ENCODE measurements at regions not wholly inside any gene's neighbourhood (a gene's known extent, or its start where the extent isn't known, plus 50 kb on each side); places are given as distances from the start of the nearest gene placed in this dataset.

GRCh38 chr7:20510573-20510900, 104.9 kb upstream of the ABCB5 start:
- intact Hi-C loops (cut with micrococcal nuclease): loop anchor here (5.0 to 10.0 kb wide), 2 partner anchors 158 to 796 kb away; no protein-coding TSS in a partner anchor

GRCh38 chr7:20513341-20513740, 102.1 kb upstream of the ABCB5 start:
- H2AFZ ChIP-seq (ENCODE audit: low read length): no peak overlapping the region
- H3K79me2 ChIP-seq (ENCODE audit: low read length): no peaks in the 10 kb centered on the region
- ChIA-PET CTCF (no interaction called here), POLR2A (ENCODE audit: unreplicated experiment) (interaction anchor here (0.6 kb wide), 2 partner anchors 197 to 497 kb away, joined by 4 to 12 read pairs; no protein-coding TSS in a partner anchor)
- no peaks in the 10 kb centered on the region for H4K20me1 ChIP-seq (ENCODE audit: low read length)
- no peaks in the 10 kb centered on the region for H3F3A ChIP-seq (ENCODE audit: low read length, unreplicated experiment)
- H3K4me1 ChIP-seq (ENCODE audit: insufficient read depth, low read length): peaks cover 8% of the 10 kb centered on the region
- H3K4me3 ChIP-seq (ENCODE audit: low read length): no peak overlapping the region
- H3K36me3 ChIP-seq (ENCODE audit: low read depth, low read length): no peaks in the 10 kb centered on the region
- H3K27me3 ChIP-seq (ENCODE audit: low read length): no peaks in the 10 kb centered on the region
- H3K9me2 ChIP-seq (replicated peaks; ENCODE audit: low read length): no peaks in the 10 kb centered on the region
- no peak for TF ChIP-seq EZH2phosphoT487 (IDR thresholded peaks at IDR 0.05; ENCODE audit: borderline replicate concordance, low read length)
- TF ChIP-seq EZH2 (IDR thresholded peaks at IDR 0.05; ENCODE audit: low read length, unreplicated experiment): no peak
- H3K4me2 ChIP-seq (ENCODE audit: low read length): no peak overlapping the region
- ATAC-seq (no peak), DNase-seq (no peak)
- no TSS peak for BruUV-seq (replicated peaks)
- intact Hi-C loops (cut with micrococcal nuclease): loop anchor here (5.0 to 10.0 kb wide), 2 partner anchors 161 to 799 kb away; no protein-coding TSS in a partner anchor
- H3K9me3 ChIP-seq (ENCODE audit: low read length): no peaks in the 10 kb centered on the region
- no peak overlapping the region for H3K27ac ChIP-seq (ENCODE audit: low read length)
- no peak overlapping the region for H3K9ac ChIP-seq (ENCODE audit: low read length)

More at GRCh38 chr7:20510573-20510900, 104.9 kb upstream of the ABCB5 start:
- Histone ChIP-seq H3K79me2 (ENCODE audit: low read length) (no peaks in the 10 kb centered on the region), H3K4me3 (ENCODE audit: low read length) (no peak overlapping the region), H4K20me1 (ENCODE audit: low read length) (no peaks in the 10 kb centered on the region), H3K9ac (ENCODE audit: low read length) (no peak overlapping the region), H3F3A (ENCODE audit: low read length, unreplicated experiment) (no peaks in the 10 kb centered on the region), H3K9me3 (ENCODE audit: low read length) (no peaks in the 10 kb centered on the region), H3K27ac (ENCODE audit: low read length) (no peak overlapping the region), H3K36me3 (ENCODE audit: low read depth, low read length) (no peaks in the 10 kb centered on the region), H2AFZ (ENCODE audit: low read length) (no peak overlapping the region), H3K27me3 (ENCODE audit: low read length) (no peaks in the 10 kb centered on the region), H3K9me2 (replicated peaks; ENCODE audit: low read length) (no peaks in the 10 kb centered on the region), H3K4me1 (ENCODE audit: insufficient read depth, low read length) (peaks cover 27% of the 10 kb centered on the region), H3K4me2 (ENCODE audit: low read length) (no peak overlapping the region)
- ATAC-seq (no peak), DNase-seq (no peak)
- POLR2A ChIA-PET (ENCODE audit: unreplicated experiment): no interaction called here
- CTCF ChIA-PET: no interaction called here
- TF ChIP-seq CTCF (conservative IDR thresholded peaks at IDR 0.05; ENCODE audit: low read depth, low read length): no peak
- TF ChIP-seq EZH2 (IDR thresholded peaks at IDR 0.05; ENCODE audit: low read length, unreplicated experiment): no peak
- no peak for TF ChIP-seq EZH2phosphoT487 (IDR thresholded peaks at IDR 0.05; ENCODE audit: borderline replicate concordance, low read length)
- no TSS peak for BruUV-seq (replicated peaks)

GRCh38 chr7:20513897-20514296, 101.6 kb upstream of the ABCB5 start:
- CTCF ChIA-PET: interaction anchor here (0.6 kb wide), 1 partner anchor 1793 kb away, joined by 3 read pairs; no protein-coding TSS in a partner anchor

More at GRCh38 chr7:20513897-20514296, 101.6 kb upstream of the ABCB5 start:
- Histone ChIP-seq H3K4me2 (ENCODE audit: low read length) (no peak overlapping the region), H3K9me3 (ENCODE audit: low read length) (no peaks in the 10 kb centered on the region), H3K79me2 (ENCODE audit: low read length) (no peaks in the 10 kb centered on the region), H3K9ac (ENCODE audit: low read length) (no peak overlapping the region), H3K9me2 (replicated peaks; ENCODE audit: low read length) (no peaks in the 10 kb centered on the region), H3K36me3 (ENCODE audit: low read depth, low read length) (no peaks in the 10 kb centered on the region), H2AFZ (ENCODE audit: low read length) (no peak overlapping the region), H3K4me3 (ENCODE audit: low read length) (no peak overlapping the region), H3K4me1 (ENCODE audit: insufficient read depth, low read length) (peaks cover 8% of the 10 kb centered on the region), H4K20me1 (ENCODE audit: low read length) (no peaks in the 10 kb centered on the region), H3K27ac (ENCODE audit: low read length) (no peak overlapping the region), H3K27me3 (ENCODE audit: low read length) (no peaks in the 10 kb centered on the region), H3F3A (ENCODE audit: low read length, unreplicated experiment) (no peaks in the 10 kb centered on the region)
- no peak for DNase-seq
- intact Hi-C loops (cut with micrococcal nuclease): loop anchor here (2.0 to 10.0 kb wide), 3 partner anchors 19 to 799 kb away; no protein-coding TSS in a partner anchor
- no peak for TF ChIP-seq EZH2 (IDR thresholded peaks at IDR 0.05; ENCODE audit: low read length, unreplicated experiment)
- POLR2A ChIA-PET (ENCODE audit: unreplicated experiment): interaction anchor here (0.6 kb wide), 2 partner anchors 198 to 498 kb away, joined by 4 to 12 read pairs; no protein-coding TSS in a partner anchor
- no TSS peak for BruUV-seq (replicated peaks)
- no peak for ATAC-seq
